Erythroblast (primary cell): ENCODE measurements at regions not wholly inside any gene's neighbourhood (a gene's known extent, or its start where the extent isn't known, plus 50 kb on each side); places are given as distances from the start of the nearest gene placed in this dataset.

Experiments
- GATA1 ChIP-seq: IDR thresholded peaks from 2 replicates; pipeline ENCODE4 v1.6.1; 2011; ENCODE audit warnings: low read depth, mild to moderate bottlenecking, control low read depth, low read length, moderate library complexity
- POLR2A ChIP-seq: IDR thresholded peaks from 2 replicates; pipeline ENCODE4 v1.6.1; 2011; ENCODE audit warnings: mild to moderate bottlenecking, low read length

DNA sequence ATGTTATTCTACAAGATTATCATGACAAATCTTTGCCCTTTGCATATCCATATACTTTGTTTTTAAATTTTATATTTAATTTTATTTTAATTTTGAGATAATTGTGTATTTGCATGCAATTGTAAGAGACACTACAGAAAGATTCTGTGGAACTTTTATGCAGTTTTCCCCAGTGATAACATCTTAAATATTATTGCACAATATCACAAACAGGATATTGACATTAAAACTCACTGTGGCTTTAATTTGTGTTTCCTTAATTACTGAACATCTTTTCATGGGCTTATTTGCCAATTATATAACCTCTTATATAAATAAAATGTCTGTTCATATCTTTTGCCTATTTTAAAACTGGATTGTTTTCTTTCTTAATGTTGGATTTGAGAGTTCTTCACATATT, 95.6 kb downstream of the ASCL1 start:
- no peak for TF ChIP-seq POLR2A
- TF ChIP-seq GATA1, result no peak
